ENCODE measurements at regions not wholly inside any gene's neighbourhood (a gene's known extent, or its start where the extent isn't known, plus 50 kb on each side); places are given as distances from the start of the nearest gene placed in this dataset.

DNA sequence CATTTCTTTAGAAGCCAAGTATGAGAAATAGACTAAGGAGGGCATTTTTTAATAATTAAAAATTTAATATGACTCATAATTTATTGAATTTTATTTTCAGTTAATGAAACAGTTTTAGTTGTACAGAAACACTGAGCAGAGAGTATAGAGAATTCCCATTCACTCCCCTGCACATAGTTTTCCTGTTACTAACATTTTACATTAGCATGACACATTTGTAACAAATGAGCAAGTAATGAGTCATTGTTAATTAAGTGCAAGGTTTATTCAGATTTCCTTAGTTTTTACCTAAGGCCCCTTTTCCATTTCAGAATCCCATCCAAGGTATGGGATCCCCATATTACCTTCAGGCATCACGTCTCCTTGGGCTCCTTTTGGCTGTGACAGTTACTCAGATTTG is 271.5 kb upstream of the FZD8 start:
- Histone ChIP-seq H3K9me1 (ENCODE audit: insufficient read depth, low read length) (peaks cover 5% of the 10 kb centered on the region), H2BK120ac (ENCODE audit: low read depth, low read length) (peak overlapping the region; percentile 76), H3K4me1 (ENCODE audit: control insufficient read depth, insufficient read depth, low read length) (peaks cover 12% of the 10 kb centered on the region), H3K4me2 (ENCODE audit: low read depth, low read length) (peak overlapping the region; percentile 78; the same call in 1 of the 2 replicates), H3K4me3 (ENCODE audit: insufficient read depth, low read depth, low read length) (no peak overlapping the region), H4K5ac (ENCODE audit: low read depth, low read length) (peak overlapping the region; percentile 97; the same call in 1 of the 2 replicates), H3K36me3 (ENCODE audit: control insufficient read depth, insufficient read depth, low read length) (no peaks in the 10 kb centered on the region), H3K27me3 (ENCODE audit: control insufficient read depth, insufficient read depth, low read length) (no peaks in the 10 kb centered on the region), H2AK9ac (replicated peaks; ENCODE audit: low read depth, low read length, poor library complexity) (peak overlapping the region; percentile 3), H3K23ac (ENCODE audit: low read depth, low read length) (peak overlapping the region; percentile 4), H3K18ac (ENCODE audit: low read depth, low read length) (peak overlapping the region; percentile 90; the same call in 1 of the 2 replicates), H2BK5ac (ENCODE audit: low read depth, low read length, poor library complexity, severe bottlenecking) (peak overlapping the region; percentile 76), H3K9ac (ENCODE audit: low read depth, low read length) (no peak overlapping the region), H2BK20ac (ENCODE audit: low read depth, low read length) (peak overlapping the region; percentile 72), H3K56ac (ENCODE audit: extremely low read depth, insufficient read depth, low read length) (peak overlapping the region; percentile 54), H2AFZ (replicated peaks; ENCODE audit: low read length, poor library complexity) (no peak overlapping the region), H4K91ac (ENCODE audit: insufficient read depth, low read depth, low read length) (peak overlapping the region; percentile 60), H3K9me3 (ENCODE audit: control insufficient read depth, insufficient read depth, low read length) (no peaks in the 10 kb centered on the region), H4K8ac (ENCODE audit: low read depth in 2 of 2, low read length in 2 of 2) (peak overlapping the region; percentile 51 to 55), H2AK5ac (ENCODE audit: low read depth, low read length) (peak overlapping the region; percentile 81), H2BK15ac (ENCODE audit: low read depth, low read length) (peak overlapping the region; percentile 37; the same call in 2 of the 3 replicates), H4K20me1 (ENCODE audit: insufficient read depth, low read length) (no peaks in the 10 kb centered on the region), H3K79me1 (ENCODE audit: low read depth in 1 of 2, low read length in 2 of 2) (no peaks in the 10 kb centered on the region), H3K14ac (replicated peaks; ENCODE audit: low read depth, low read length) (0 out of 2 replicates have a peak overlapping the region, but pooled peaks have one; percentile 0), H3K27ac (ENCODE audit: insufficient read depth, low read length) (peak overlapping the region; percentile 75; the same call in 1 of the 2 replicates), H3K4ac (ENCODE audit: low read depth, low read length) (peak overlapping the region; percentile 56)
- intact Hi-C loops (cut with micrococcal nuclease) (loop anchor here (5.0 to 10.0 kb wide), 2 partner anchors 186 to 861 kb away; no protein-coding TSS in a partner anchor), in situ Hi-C loops (cut with MboI; ENCODE audit: low sequenced_read_pairs) (loop anchor here (10.0 kb wide), 1 partner anchor 269 kb away; the partner anchor contains the start of gene FZD8), dilution Hi-C loops (cut with HindIII; ENCODE audit: low sequenced_read_pairs, unreplicated experiment) (no loop called here)
- peak; percentile 81 for DNase-seq
- ChIA-PET POLR2A (ENCODE audit: unreplicated experiment) (no interaction called here), CTCF (no interaction called here)
- TF ChIP-seq, protein P1, sequence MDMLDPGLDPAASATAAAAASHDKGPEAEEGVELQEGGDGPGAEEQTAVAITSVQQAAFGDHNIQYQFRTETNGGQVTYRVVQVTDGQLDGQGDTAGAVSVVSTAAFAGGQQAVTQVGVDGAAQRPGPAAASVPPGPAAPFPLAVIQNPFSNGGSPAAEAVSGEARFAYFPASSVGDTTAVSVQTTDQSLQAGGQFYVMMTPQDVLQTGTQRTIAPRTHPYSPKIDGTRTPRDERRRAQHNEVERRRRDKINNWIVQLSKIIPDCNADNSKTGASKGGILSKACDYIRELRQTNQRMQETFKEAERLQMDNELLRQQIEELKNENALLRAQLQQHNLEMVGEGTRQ (IDR thresholded peaks at IDR 0.05; ENCODE audit: low read depth, low read length), result no peak
- TF ChIP-seq CEBPB (IDR thresholded peaks at IDR 0.05; ENCODE audit: low read depth, low read length) (0 out of 2 replicates have a peak, but pooled peaks have one; percentile 1), FOS (IDR thresholded peaks at IDR 0.05; ENCODE audit: low read depth, low read length) (peak; percentile 88)
- WGBS, 2 experiments (ENCODE audit: extremely low coverage in 2 of 2, insufficient read length in 1 of 2), result no CpG with 5 or more reads among the region's 1 CpG
- BruUV-seq (replicated peaks), result no TSS peak
- peak; percentile 54 for ATAC-seq (ENCODE audit: low read depth)

Data from IMR-90 (cell line).